ENCODE measurements at regions not wholly inside any gene's neighbourhood (a gene's known extent, or its start where the extent isn't known, plus 50 kb on each side); places are given as distances from the start of the nearest gene placed in this dataset.

DNA sequence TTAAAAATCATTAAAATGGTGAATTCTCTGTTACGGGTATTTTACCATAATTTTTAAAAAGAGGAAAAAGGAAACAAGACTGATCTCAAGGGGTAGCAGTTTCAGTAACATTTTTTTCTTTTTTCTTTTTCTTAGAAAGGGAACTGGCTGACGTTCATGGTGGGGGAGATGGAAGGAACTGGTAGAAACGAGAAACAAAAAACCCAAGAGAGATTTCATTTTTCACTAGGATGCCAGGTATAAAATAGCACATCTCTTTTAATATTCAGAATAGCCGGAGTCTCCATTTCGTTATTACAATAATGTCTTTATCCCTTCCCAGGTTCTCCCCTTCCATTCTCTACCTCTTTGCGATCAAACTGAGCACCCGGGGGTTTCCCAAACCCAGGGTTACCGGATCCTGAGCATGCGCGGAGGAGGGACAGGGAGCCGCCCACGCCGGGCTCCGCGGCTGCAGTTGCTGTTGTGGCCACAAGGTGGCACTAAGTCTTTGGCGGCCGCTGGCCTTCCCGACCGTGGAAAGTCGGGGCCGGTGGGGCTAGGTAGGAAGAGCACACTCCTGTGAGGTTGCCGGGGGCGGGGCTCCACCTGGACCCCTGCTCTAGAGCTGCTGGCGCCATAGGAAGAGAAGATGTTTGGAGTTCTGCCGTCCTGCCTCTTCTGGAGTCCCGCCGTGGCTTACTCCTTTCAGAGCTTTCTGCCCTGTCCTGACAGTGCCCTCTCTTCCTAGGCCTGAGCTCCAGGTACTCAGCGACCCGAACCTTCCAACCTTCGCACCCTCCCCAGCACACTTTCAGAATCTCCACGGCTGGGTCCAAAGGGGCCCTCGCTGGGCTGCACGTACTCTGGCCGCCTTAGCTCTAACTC, 146.8 kb downstream of the SH3BGRL2 start (continued):
- TF ChIP-seq, protein P1, sequence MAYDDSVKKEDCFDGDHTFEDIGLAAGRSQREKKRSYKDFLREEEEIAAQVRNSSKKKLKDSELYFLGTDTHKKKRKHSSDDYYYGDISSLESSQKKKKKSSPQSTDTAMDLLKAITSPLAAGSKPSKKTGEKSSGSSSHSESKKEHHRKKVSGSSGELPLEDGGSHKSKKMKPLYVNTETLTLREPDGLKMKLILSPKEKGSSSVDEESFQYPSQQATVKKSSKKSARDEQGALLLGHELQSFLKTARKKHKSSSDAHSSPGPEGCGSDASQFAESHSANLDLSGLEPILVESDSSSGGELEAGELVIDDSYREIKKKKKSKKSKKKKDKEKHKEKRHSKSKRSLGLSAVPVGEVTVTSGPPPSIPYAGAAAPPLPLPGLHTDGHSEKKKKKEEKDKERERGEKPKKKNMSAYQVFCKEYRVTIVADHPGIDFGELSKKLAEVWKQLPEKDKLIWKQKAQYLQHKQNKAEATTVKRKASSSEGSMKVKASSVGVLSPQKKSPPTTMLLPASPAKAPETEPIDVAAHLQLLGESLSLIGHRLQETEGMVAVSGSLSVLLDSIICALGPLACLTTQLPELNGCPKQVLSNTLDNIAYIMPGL (CRISPR knock-in tag; IDR thresholded peaks at IDR 0.05; ENCODE audit: borderline replicate concordance in 1 of 2, low read depth in 1 of 2), result peak; percentile 77 to 83
- 0 out of 2 replicates have a peak, but pooled peaks have one; percentile 31 for TF ChIP-seq THAP11 (CRISPR knock-in tag; IDR thresholded peaks at IDR 0.05)
- TF ChIP-seq, protein P2, sequence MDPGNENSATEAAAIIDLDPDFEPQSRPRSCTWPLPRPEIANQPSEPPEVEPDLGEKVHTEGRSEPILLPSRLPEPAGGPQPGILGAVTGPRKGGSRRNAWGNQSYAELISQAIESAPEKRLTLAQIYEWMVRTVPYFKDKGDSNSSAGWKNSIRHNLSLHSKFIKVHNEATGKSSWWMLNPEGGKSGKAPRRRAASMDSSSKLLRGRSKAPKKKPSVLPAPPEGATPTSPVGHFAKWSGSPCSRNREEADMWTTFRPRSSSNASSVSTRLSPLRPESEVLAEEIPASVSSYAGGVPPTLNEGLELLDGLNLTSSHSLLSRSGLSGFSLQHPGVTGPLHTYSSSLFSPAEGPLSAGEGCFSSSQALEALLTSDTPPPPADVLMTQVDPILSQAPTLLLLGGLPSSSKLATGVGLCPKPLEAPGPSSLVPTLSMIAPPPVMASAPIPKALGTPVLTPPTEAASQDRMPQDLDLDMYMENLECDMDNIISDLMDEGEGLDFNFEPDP (CRISPR knock-in tag; conservative IDR thresholded peaks at IDR 0.05), result 0 out of 2 replicates have a peak, but pooled peaks have one; percentile 72
- TF ChIP-seq, protein P3, sequence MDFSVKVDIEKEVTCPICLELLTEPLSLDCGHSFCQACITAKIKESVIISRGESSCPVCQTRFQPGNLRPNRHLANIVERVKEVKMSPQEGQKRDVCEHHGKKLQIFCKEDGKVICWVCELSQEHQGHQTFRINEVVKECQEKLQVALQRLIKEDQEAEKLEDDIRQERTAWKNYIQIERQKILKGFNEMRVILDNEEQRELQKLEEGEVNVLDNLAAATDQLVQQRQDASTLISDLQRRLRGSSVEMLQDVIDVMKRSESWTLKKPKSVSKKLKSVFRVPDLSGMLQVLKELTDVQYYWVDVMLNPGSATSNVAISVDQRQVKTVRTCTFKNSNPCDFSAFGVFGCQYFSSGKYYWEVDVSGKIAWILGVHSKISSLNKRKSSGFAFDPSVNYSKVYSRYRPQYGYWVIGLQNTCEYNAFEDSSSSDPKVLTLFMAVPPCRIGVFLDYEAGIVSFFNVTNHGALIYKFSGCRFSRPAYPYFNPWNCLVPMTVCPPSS (IDR thresholded peaks at IDR 0.05), result no peak
- no peak for TF ChIP-seq NONO (IDR thresholded peaks at IDR 0.05)
- no peak for TF ChIP-seq NONO (CRISPR knock-in tag; conservative IDR thresholded peaks at IDR 0.05)
- no peak for TF ChIP-seq TP53 (CRISPR knock-in tag; conservative IDR thresholded peaks at IDR 0.05)
- peak; percentile 13; the same call in 1 of the 2 replicates for TF ChIP-seq ETV5 (CRISPR knock-in tag; IDR thresholded peaks at IDR 0.05; ENCODE audit: borderline replicate concordance)
- no peak for TF ChIP-seq SIN3A (IDR thresholded peaks at IDR 0.05; ENCODE audit: borderline replicate concordance, low read depth, low read length)
- 0 out of 2 replicates have a peak, but pooled peaks have one; percentile 25 for TF ChIP-seq GATAD2A (CRISPR knock-in tag; IDR thresholded peaks at IDR 0.05)
- TF ChIP-seq SPEN (CRISPR knock-in tag; IDR thresholded peaks at IDR 0.05; ENCODE audit: low read depth), result peak; percentile 31; the same call in 1 of the 2 replicates
- no peak for TF ChIP-seq ZNF34 (CRISPR knock-in tag; IDR thresholded peaks at IDR 0.05; ENCODE audit: borderline replicate concordance)
- no peak for TF ChIP-seq TCF7L2 (IDR thresholded peaks at IDR 0.05; ENCODE audit: low read depth, low read length)
- TF ChIP-seq KMT2B (CRISPR knock-in tag; IDR thresholded peaks at IDR 0.05), result no peak
- no peak for TF ChIP-seq TBL1XR1 (IDR thresholded peaks at IDR 0.05; ENCODE audit: borderline replicate concordance, low read length, partially characterized antibody)
- TF ChIP-seq SP1 (IDR thresholded peaks at IDR 0.05), result no peak
- 0 out of 2 replicates have a peak, but pooled peaks have one; percentile 26 for TF ChIP-seq SP1 (CRISPR knock-in tag; IDR thresholded peaks at IDR 0.05)
- TF ChIP-seq CAMTA2 (CRISPR knock-in tag; IDR thresholded peaks at IDR 0.05; ENCODE audit: borderline replicate concordance), result no peak
- TF ChIP-seq, protein P4, sequence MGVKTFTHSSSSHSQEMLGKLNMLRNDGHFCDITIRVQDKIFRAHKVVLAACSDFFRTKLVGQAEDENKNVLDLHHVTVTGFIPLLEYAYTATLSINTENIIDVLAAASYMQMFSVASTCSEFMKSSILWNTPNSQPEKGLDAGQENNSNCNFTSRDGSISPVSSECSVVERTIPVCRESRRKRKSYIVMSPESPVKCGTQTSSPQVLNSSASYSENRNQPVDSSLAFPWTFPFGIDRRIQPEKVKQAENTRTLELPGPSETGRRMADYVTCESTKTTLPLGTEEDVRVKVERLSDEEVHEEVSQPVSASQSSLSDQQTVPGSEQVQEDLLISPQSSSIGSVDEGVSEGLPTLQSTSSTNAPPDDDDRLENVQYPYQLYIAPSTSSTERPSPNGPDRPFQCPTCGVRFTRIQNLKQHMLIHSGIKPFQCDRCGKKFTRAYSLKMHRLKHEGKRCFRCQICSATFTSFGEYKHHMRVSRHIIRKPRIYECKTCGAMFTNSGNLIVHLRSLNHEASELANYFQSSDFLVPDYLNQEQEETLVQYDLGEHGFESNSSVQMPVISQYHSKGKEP (CRISPR knock-in tag; IDR thresholded peaks at IDR 0.05), result no peak
- TF ChIP-seq CEBPB (IDR thresholded peaks at IDR 0.05; ENCODE audit: borderline replicate concordance, low read depth, low read length), result no peak
- no peak for TF ChIP-seq ARNTL (CRISPR knock-in tag; IDR thresholded peaks at IDR 0.05)
- TF ChIP-seq TARDBP (CRISPR knock-in tag; IDR thresholded peaks at IDR 0.05), result no peak
- TF ChIP-seq MXI1 (IDR thresholded peaks at IDR 0.05; ENCODE audit: borderline replicate concordance, low read depth, low read length), result 0 out of 3 replicates have a peak, but pooled peaks have one; percentile 16
- no peak for TF ChIP-seq LCORL (IDR thresholded peaks at IDR 0.05)
- 0 out of 2 replicates have a peak, but pooled peaks have one; percentile 41 for TF ChIP-seq LCORL (CRISPR knock-in tag; IDR thresholded peaks at IDR 0.05)

Measured in HepG2 (cell line).